NB4 (cell line): ENCODE measurements at regions not wholly inside any gene's neighbourhood (a gene's known extent, or its start where the extent isn't known, plus 50 kb on each side); places are given as distances from the start of the nearest gene placed in this dataset.

ENCODE experiments used
- DNase-seq: peaks from one replicate; pipeline ENCODE4 v3.0.0; 2010; ENCODE audit warnings: low read depth
- H3K4me3 ChIP-seq: one replicate; pipeline ENCODE4 v1.5.1; 2011; ENCODE audit warnings: mild to moderate bottlenecking, low read depth, low read length, moderate library complexity
- CTCF ChIP-seq: IDR thresholded peaks from one replicate; pipeline ENCODE4 v1.5.1; 2012; ENCODE audit warnings: low read depth, low read length
- MAX ChIP-seq: IDR thresholded peaks from 2 replicates; pipeline ENCODE4 v1.6.1; 2011; ENCODE audit warnings: low read depth, low read length
- MYC ChIP-seq: IDR thresholded peaks from 2 replicates; pipeline ENCODE4 v1.6.1; 2011; ENCODE audit warnings: low read depth, low read length
- POLR2A ChIP-seq: IDR thresholded peaks from 2 replicates; pipeline ENCODE4 v1.6.1; 2011; ENCODE audit warnings: mild to moderate bottlenecking; ENCODE audit not compliant: insufficient read length; ENCODE audit errors: extremely low read depth

DNA sequence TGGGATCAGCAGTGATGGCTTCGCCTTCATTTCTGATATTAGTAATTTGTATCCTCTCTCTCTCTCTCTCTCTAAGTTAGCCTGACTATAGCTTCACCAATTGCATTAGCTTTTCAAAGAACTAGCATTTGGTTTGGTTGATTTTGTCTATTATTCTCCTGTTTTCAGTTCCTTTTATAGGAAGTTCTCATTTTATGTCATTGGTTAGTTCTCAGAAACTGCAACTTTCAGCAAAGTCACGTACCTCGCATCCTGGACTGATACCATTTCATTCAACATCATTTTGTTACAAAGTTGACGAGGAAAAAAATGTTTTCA lies 450.8 kb downstream of the EIPR1 start:
- no peak overlapping the region for H3K4me3 ChIP-seq
- TF ChIP-seq CTCF (no peak), MAX (no peak), POLR2A (no peak), MYC (no peak)
- DNase-seq, result no peak

GRCh38 chr2:2926009-2926857 lies 451.4 kb downstream of the EIPR1 start:
- TF ChIP-seq MYC (no peak), MAX (no peak), POLR2A (no peak), CTCF (no peak)
- no peak for DNase-seq
- no peak overlapping the region for H3K4me3 ChIP-seq

- no peak for DNase-seq
Observed at GRCh38 chr2:2922156-2922555, 455.5 kb downstream of the EIPR1 start.

DNA sequence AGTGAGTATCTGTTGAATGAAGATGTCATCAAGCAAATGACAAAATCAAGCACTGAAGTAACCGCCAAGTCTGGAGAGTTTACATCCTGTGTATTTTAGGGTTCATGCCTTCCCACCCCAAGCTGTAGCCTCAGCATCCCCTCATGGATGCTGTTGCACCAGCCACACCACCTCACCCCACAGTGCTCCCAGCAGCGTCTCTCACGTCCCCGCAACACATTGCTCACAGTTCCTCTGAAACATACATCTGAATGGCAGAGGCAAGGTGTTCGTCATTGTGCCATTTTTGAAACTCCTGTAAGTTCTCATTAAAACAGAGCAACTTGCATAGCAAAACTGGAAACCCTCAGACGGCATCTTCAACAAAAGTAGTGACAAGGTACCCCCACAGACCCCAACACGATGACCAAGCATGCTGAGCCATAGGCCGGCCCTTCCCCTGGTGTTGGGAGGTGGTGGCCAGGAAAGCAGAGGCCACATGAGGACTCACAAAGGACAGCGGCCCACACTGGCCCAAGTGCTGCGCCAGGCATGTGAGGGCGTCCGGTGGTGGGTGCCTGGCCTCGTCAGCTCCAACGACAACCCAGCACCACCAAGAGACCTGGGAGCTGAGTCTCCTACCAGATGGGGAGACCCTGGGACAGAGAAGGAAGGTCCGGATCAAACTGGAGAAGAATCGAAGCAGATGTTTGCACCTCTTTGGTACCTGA lies 456.5 kb downstream of the EIPR1 start:
- no peak for DNase-seq
- no peak overlapping the region for H3K4me3 ChIP-seq
- TF ChIP-seq MAX (no peak), CTCF (no peak), MYC (no peak), POLR2A (no peak)

More at GRCh38 chr2:2922156-2922555, 455.5 kb downstream of the EIPR1 start:
- no peak overlapping the region for H3K4me3 ChIP-seq
- TF ChIP-seq CTCF (no peak), POLR2A (no peak), MAX (no peak)

DNA sequence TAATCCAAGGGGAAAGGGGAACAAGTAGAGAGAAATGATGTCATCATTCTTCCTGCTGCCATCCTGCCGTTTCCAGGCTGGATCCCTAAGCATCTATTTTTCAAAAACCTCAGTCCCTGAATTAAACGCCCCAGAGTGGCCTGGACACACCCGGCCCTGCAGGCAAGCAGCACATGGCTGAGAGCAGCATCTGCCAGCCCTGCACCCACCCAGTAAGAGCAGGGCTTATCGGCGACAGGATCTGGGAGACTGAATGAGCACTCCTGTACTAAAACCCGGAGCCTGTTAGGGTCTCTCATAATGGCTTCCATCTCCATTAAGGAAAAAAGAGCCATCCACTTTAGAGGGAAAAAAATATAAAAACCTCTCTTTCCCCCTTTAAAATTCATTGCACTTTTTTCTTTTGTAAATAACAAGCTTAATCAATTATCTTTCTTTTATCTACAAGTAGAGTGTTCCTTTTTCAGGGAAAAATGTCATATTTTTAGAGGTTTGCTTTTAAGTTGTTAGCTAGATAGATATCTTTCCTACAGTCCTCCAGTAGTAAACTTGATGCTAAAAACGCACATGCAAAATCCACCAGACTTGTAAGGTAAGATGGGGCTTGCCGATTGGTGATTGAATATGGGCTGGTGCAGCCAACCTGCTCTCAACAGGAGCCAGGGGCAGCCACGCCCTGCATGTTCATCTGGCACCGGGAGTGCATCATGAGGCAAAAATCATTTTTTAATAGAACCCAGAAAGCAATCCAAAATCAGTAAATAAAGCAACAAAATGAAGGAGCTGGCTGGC lies 457.8 kb downstream of the EIPR1 start:
- H3K4me3 ChIP-seq, result no peak overlapping the region
- TF ChIP-seq POLR2A (no peak), MAX (no peak), MYC (no peak), CTCF (no peak)
- no peak for DNase-seq
